ENCODE measurements at regions not wholly inside any gene's neighbourhood (a gene's known extent, or its start where the extent isn't known, plus 50 kb on each side); places are given as distances from the start of the nearest gene placed in this dataset.

GRCh38 chr17:5635949-5636348 lies 51.6 kb upstream of the NLRP1 start:
- Histone ChIP-seq H3K36me3 (ENCODE audit: control insufficient read depth, insufficient read depth, low read length) (no peaks in the 10 kb centered on the region), H3K27me3 (ENCODE audit: control insufficient read depth, insufficient read depth, low read length) (no peaks in the 10 kb centered on the region), H3K4me3 (ENCODE audit: low read depth, low read length) (no peak overlapping the region)
- TF ChIP-seq CTCF (IDR thresholded peaks at IDR 0.05; ENCODE audit: insufficient read depth, low read length, poor library complexity, severe bottlenecking), result no peak
- no peak for DNase-seq (ENCODE audit: low read depth)

- Histone ChIP-seq H3K27me3 (ENCODE audit: control insufficient read depth, insufficient read depth, low read length) (no peaks in the 10 kb centered on the region), H3K4me3 (ENCODE audit: low read depth, low read length) (no peak overlapping the region), H3K36me3 (ENCODE audit: control insufficient read depth, insufficient read depth, low read length) (no peaks in the 10 kb centered on the region)
- TF ChIP-seq CTCF (IDR thresholded peaks at IDR 0.05; ENCODE audit: insufficient read depth, low read length, poor library complexity, severe bottlenecking), result no peak
- DNase-seq (ENCODE audit: low read depth), result no peak
These were observed 54.3 kb upstream of the NLRP1 start for GRCh38 chr17:5638596-5638995.

GRCh38 chr17:5640726-5641125 lies 56.4 kb upstream of the NLRP1 start:
- DNase-seq (ENCODE audit: low read depth), result no peak
- H3K36me3 ChIP-seq (ENCODE audit: control insufficient read depth, insufficient read depth, low read length), result no peaks in the 10 kb centered on the region
- TF ChIP-seq CTCF (IDR thresholded peaks at IDR 0.05; ENCODE audit: insufficient read depth, low read length, poor library complexity, severe bottlenecking), result no peak
- no peaks in the 10 kb centered on the region for H3K27me3 ChIP-seq (ENCODE audit: control insufficient read depth, insufficient read depth, low read length)
- no peak overlapping the region for H3K4me3 ChIP-seq (ENCODE audit: low read depth, low read length)

- Histone ChIP-seq H3K36me3 (ENCODE audit: control insufficient read depth, insufficient read depth, low read length) (no peaks in the 10 kb centered on the region), H3K27me3 (ENCODE audit: control insufficient read depth, insufficient read depth, low read length) (no peaks in the 10 kb centered on the region), H3K4me3 (ENCODE audit: low read depth, low read length) (no peak overlapping the region)
- TF ChIP-seq CTCF (IDR thresholded peaks at IDR 0.05; ENCODE audit: insufficient read depth, low read length, poor library complexity, severe bottlenecking), result no peak
- DNase-seq (ENCODE audit: low read depth), result no peak
These were observed 58.4 kb upstream of the NLRP1 start for GRCh38 chr17:5642752-5643151.

- Histone ChIP-seq H3K4me3 (ENCODE audit: low read depth, low read length) (no peak overlapping the region), H3K36me3 (ENCODE audit: control insufficient read depth, insufficient read depth, low read length) (no peaks in the 10 kb centered on the region), H3K27me3 (ENCODE audit: control insufficient read depth, insufficient read depth, low read length) (no peaks in the 10 kb centered on the region)
- DNase-seq (ENCODE audit: low read depth), result no peak
- no peak for TF ChIP-seq CTCF (IDR thresholded peaks at IDR 0.05; ENCODE audit: insufficient read depth, low read length, poor library complexity, severe bottlenecking)
These were observed 59.8 kb upstream of the NLRP1 start for GRCh38 chr17:5644065-5644464.

GRCh38 chr17:5651348-5651747 lies 67.0 kb upstream of the NLRP1 start:
- Histone ChIP-seq H3K27me3 (ENCODE audit: control insufficient read depth, insufficient read depth, low read length) (no peaks in the 10 kb centered on the region), H3K36me3 (ENCODE audit: control insufficient read depth, insufficient read depth, low read length) (no peaks in the 10 kb centered on the region), H3K4me3 (ENCODE audit: low read depth, low read length) (no peak overlapping the region)
- no peak for DNase-seq (ENCODE audit: low read depth)
- no peak for TF ChIP-seq CTCF (IDR thresholded peaks at IDR 0.05; ENCODE audit: insufficient read depth, low read length, poor library complexity, severe bottlenecking)
